ENCODE measurements at regions not wholly inside any gene's neighbourhood (a gene's known extent, or its start where the extent isn't known, plus 50 kb on each side); places are given as distances from the start of the nearest gene placed in this dataset.

DNA sequence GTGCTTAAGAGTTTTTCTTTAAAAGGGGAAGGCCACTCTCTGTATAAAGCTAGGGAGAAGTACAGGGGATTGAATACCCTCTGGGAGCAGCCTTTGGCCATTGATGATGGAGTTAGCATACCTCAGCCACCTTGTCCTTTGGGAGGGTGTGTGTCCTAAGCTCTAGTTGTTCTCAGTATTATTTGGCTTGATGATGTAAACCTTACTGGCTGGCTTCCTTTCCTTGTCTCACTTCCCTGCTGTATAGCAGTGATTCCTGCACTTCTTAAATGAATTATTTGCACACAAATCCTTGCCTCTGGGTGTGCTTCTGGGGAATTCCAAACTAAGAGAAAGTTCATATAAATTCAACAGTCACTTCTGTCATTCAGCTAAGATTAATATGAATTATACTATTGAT lies 234.9 kb upstream of the RIOK2 start:
- H3K79me1 ChIP-seq (ENCODE audit: low read depth in 1 of 2, low read length in 2 of 2), result no peaks in the 10 kb centered on the region
- H3K4me2 ChIP-seq (ENCODE audit: low read depth, low read length), result no peak overlapping the region
- DNase-seq, result no peak
- dilution Hi-C loops (cut with HindIII; ENCODE audit: low sequenced_read_pairs, unreplicated experiment), result no loop called here
- H4K5ac ChIP-seq (ENCODE audit: low read depth, low read length), result no peak overlapping the region
- no peaks in the 10 kb centered on the region for H4K20me1 ChIP-seq (ENCODE audit: insufficient read depth, low read length)
- no peak overlapping the region for H3K27ac ChIP-seq (ENCODE audit: insufficient read depth, low read length)
- H2BK20ac ChIP-seq (ENCODE audit: low read depth, low read length), result no peak overlapping the region
- no peak overlapping the region for H4K8ac ChIP-seq (ENCODE audit: low read depth in 2 of 2, low read length in 2 of 2)
- in situ Hi-C loops (cut with MboI; ENCODE audit: low sequenced_read_pairs), result no loop called here
- H2BK15ac ChIP-seq (ENCODE audit: low read depth, low read length), result no peak overlapping the region
- no peak overlapping the region for H3K23ac ChIP-seq (ENCODE audit: low read depth, low read length)
- BruUV-seq (replicated peaks), result no TSS peak
- no peak for ATAC-seq (ENCODE audit: low read depth)
- H3K18ac ChIP-seq (ENCODE audit: low read depth, low read length), result no peak overlapping the region
- H2BK120ac ChIP-seq (ENCODE audit: low read depth, low read length), result no peak overlapping the region
- H3K4ac ChIP-seq (ENCODE audit: low read depth, low read length), result no peak overlapping the region
- H3K4me1 ChIP-seq (ENCODE audit: control insufficient read depth, insufficient read depth, low read length), result no peaks in the 10 kb centered on the region
- POLR2A ChIA-PET (ENCODE audit: unreplicated experiment), result no interaction called here
- H3K56ac ChIP-seq (ENCODE audit: extremely low read depth, insufficient read depth, low read length), result no peak overlapping the region
- CTCF ChIA-PET, result no interaction called here
- peaks cover 2% of the 10 kb centered on the region; the same call in 1 of the 2 replicates for H3K27me3 ChIP-seq (ENCODE audit: control insufficient read depth, insufficient read depth, low read length)
- H3K9me1 ChIP-seq (ENCODE audit: insufficient read depth, low read length), result no peaks in the 10 kb centered on the region
- H3K9ac ChIP-seq (ENCODE audit: low read depth, low read length), result no peak overlapping the region
- H2BK5ac ChIP-seq (ENCODE audit: low read depth, low read length, poor library complexity, severe bottlenecking), result no peak overlapping the region
- no peak overlapping the region for H2AK5ac ChIP-seq (ENCODE audit: low read depth, low read length)
- TF ChIP-seq POLR2A (IDR thresholded peaks at IDR 0.05; ENCODE audit: low read depth, low read length), result no peak
- TF ChIP-seq, protein P1, sequence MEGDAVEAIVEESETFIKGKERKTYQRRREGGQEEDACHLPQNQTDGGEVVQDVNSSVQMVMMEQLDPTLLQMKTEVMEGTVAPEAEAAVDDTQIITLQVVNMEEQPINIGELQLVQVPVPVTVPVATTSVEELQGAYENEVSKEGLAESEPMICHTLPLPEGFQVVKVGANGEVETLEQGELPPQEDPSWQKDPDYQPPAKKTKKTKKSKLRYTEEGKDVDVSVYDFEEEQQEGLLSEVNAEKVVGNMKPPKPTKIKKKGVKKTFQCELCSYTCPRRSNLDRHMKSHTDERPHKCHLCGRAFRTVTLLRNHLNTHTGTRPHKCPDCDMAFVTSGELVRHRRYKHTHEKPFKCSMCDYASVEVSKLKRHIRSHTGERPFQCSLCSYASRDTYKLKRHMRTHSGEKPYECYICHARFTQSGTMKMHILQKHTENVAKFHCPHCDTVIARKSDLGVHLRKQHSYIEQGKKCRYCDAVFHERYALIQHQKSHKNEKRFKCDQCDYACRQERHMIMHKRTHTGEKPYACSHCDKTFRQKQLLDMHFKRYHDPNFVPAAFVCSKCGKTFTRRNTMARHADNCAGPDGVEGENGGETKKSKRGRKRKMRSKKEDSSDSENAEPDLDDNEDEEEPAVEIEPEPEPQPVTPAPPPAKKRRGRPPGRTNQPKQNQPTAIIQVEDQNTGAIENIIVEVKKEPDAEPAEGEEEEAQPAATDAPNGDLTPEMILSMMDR (conservative IDR thresholded peaks at IDR 0.05; ENCODE audit: low read depth, low read length), result no peak
- TF ChIP-seq NFE2L2 (IDR thresholded peaks at IDR 0.05; ENCODE audit: low read depth, low read length), result no peak
- no peak for TF ChIP-seq MAFK (IDR thresholded peaks at IDR 0.05; ENCODE audit: low read depth, low read length)
- TF ChIP-seq MXI1 (IDR thresholded peaks at IDR 0.05; ENCODE audit: borderline replicate concordance, low read depth, low read length), result no peak
- TF ChIP-seq RFX5 (IDR thresholded peaks at IDR 0.05; ENCODE audit: low read depth, low read length), result no peak
- TF ChIP-seq, protein P2, sequence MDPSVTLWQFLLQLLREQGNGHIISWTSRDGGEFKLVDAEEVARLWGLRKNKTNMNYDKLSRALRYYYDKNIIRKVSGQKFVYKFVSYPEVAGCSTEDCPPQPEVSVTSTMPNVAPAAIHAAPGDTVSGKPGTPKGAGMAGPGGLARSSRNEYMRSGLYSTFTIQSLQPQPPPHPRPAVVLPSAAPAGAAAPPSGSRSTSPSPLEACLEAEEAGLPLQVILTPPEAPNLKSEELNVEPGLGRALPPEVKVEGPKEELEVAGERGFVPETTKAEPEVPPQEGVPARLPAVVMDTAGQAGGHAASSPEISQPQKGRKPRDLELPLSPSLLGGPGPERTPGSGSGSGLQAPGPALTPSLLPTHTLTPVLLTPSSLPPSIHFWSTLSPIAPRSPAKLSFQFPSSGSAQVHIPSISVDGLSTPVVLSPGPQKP (IDR thresholded peaks at IDR 0.05; ENCODE audit: borderline replicate concordance, low read depth, low read length), result no peak
- TF ChIP-seq CEBPB (IDR thresholded peaks at IDR 0.05; ENCODE audit: low read depth, low read length), result no peak
- no peak overlapping the region for H3K4me3 ChIP-seq (ENCODE audit: insufficient read depth, low read depth, low read length)
- no peaks in the 10 kb centered on the region for H3K9me3 ChIP-seq (ENCODE audit: control insufficient read depth, insufficient read depth, low read length)
- H3K14ac ChIP-seq (replicated peaks; ENCODE audit: low read depth, low read length), result no peak overlapping the region
- H4K91ac ChIP-seq (ENCODE audit: insufficient read depth, low read depth, low read length), result no peak overlapping the region
- intact Hi-C loops (cut with micrococcal nuclease), result no loop called here
- H2AK9ac ChIP-seq (replicated peaks; ENCODE audit: low read depth, low read length, poor library complexity), result no peak overlapping the region
- no peaks in the 10 kb centered on the region for H3K36me3 ChIP-seq (ENCODE audit: control insufficient read depth, insufficient read depth, low read length)
- H2AFZ ChIP-seq (replicated peaks; ENCODE audit: low read length, poor library complexity), result no peak overlapping the region
